Lower leg skin (tissue), 3 donors: ENCODE measurements at regions not wholly inside any gene's neighbourhood (a gene's known extent, or its start where the extent isn't known, plus 50 kb on each side); places are given as distances from the start of the nearest gene placed in this dataset.

Source experiments
- CTCF ChIP-seq, 3 donors: fragments of 450-650 bp; IDR thresholded peaks; one replicate each; pipeline ENCODE4 v1.5.1; 2016; ENCODE audit warnings: antibody characterized with exemption in 3 of 3, mild to moderate bottlenecking in 3 of 3, moderate library complexity in 2 of 3
- POLR2A ChIP-seq, 2 donors: fragments of 450-650 bp; IDR thresholded peaks; one replicate each; pipeline ENCODE4 v1.6.1; 2016 to 2017; ENCODE audit warnings: antibody characterized with exemption in 2 of 2, mild to moderate bottlenecking in 1 of 2, moderate library complexity in 1 of 2

GRCh38 chr9:96177719-96178028 is 124.3 kb downstream of the HSD17B3 start:
- TF ChIP-seq CTCF (IDR thresholded peaks at IDR 0.05) = no peak
- no peak for TF ChIP-seq POLR2A (IDR thresholded peaks at IDR 0.05)
